ENCODE measurements at regions not wholly inside any gene's neighbourhood (a gene's known extent, or its start where the extent isn't known, plus 50 kb on each side); places are given as distances from the start of the nearest gene placed in this dataset.

DNA sequence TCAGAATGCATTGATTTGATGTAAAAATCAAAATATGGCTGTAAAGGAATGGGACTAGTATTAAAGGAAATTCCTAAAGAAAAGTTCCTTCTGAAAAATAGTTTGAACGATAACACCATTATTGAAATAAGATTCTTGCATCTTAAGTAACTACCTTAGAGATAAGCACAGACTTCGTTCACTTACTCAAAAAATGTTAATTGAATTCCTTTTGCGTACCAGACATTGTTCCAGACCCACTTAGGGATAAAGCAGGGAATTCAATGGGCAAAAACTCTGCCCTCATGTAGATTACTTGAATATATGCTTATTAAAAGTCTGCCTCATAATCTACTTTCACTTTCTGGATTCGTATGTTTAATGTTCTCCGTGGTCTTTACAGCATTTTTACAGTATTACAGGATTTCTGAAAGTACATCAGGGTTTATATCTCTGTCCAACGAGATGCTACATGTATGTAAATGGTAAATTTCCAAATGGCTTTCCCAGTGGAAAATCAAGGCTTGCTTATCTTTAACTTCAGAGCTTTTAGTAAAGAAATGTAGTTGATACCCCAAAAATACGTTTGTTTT lies 213.7 kb downstream of the GXYLT1 start:
- no peak for DNase-seq

- DNase-seq, result no peak
Observed at GRCh38 chr12:41924111-41924510, 220.6 kb downstream of the GXYLT1 start.

GRCh38 chr12:41923351-41923750 lies 221.3 kb downstream of the GXYLT1 start:
- no peak for DNase-seq

- DNase-seq, result peak; percentile 91
Observed at GRCh38 chr12:41920355-41920754, 224.3 kb downstream of the GXYLT1 start.

DNA sequence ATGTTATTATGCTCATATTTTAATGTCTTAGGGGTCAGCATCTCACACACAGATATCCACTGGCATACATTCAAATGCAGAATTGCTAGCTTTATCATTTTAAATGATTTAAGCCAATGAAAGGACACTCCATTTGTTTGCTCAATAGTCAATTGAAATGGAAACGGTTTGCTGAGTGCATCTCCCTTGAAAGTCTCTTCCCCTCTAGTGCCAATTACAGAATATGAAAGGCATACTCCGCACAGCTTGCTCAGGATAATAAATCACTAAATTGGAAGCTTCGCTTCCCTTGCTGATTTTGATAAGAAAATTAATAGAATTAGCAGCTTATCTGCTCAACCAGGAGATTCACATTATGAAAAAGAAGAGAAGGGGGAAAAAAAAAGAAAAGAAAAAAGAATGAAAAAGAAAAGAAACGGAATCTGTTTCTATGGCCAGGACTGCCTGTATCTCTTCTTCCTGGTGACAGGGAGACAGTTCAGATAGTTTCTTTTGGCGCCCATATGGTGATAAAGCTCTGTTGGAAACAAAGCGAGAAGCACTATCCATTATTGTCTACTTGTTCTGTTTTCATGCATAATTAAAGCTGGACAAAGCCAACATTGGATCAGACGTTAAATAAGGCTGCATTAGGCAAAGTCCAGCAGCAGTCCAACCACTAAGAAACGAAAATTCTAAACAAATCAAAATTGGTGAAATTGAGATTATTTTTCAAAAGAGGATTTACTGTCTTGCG lies 225.0 kb downstream of the GXYLT1 start:
- peak; percentile 95 for DNase-seq

DNA sequence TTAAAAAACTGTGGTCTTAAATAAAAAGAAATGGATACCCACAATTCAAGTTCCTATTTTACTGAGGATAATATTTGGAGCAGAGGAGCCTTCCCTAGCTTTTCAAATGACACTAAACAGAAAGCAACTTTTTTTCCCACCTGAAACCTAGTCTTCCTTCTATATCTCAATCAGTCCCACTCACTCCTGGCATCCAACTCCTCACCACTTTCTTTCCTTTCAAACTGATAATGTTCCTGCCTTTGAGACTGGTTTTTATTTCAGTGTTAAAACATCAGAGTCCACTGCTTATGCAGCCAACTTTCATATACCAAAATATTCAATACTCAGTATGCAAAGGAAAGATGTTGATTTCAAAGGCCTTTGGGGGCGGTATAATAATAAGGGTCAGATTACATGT lies 225.6 kb downstream of the GXYLT1 start:
- no peak for DNase-seq

- peak; percentile 75 for DNase-seq
Observed at GRCh38 chr12:41917938-41918341, 226.7 kb downstream of the GXYLT1 start.

- DNase-seq, result no peak
Observed at GRCh38 chr12:41917181-41917580, 227.5 kb downstream of the GXYLT1 start.

DNA sequence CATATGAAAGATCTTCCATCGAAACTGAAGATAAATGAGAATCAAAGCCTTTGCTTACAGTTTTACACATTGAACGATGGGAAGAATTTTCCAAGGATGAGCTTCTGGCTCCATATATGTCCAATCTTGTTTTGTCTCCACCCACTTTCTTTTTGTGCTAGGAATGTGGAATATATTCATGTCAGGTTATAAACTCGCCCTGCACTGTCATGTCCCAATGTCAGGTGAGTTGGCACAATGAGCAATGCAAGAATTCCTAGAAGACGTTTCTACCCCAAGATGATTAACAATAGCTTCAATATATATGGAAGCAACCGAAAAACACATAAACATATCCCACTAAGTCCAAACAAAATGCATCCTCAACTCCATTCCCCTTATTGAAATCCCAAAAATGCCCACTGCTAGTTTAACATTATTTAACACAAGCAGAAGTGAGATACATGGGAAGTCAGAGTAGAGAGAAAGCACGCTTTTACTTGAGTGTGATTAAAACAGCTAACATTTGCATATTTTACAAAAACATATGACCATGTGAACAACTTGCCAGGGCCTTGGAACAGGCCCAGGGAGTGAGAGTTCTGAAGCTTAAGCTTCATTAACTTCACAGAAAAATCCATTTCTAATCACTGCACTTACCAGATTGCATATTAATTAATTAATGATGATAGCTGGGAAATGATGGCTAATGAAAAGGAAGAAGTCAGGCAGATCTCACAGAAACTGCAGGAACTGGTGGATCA lies 233.9 kb downstream of the GXYLT1 start:
- DNase-seq, result no peak

DNA sequence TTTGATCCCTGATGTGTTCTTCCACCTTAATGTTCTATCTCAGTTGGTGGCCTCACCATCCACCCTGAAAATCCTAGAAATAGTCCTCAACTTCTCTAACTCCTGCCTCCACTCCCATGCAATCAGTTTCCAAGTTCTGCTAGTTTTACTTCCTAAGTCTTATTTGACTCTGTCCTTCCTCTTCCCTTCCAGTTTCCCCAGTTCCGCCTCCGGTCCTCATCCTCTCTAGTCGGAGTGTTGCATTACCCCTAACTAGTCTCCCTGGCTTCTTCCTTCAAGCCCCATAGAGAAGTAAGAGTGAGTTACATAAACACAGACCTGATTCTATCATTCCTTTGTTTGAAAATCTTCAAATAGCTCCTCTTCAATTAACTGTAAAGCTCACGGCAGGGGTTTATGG lies 236.5 kb downstream of the GXYLT1 start:
- peak; percentile 25 for DNase-seq

- no peak for DNase-seq
Observed at GRCh38 chr12:41907550-41907949, 237.1 kb downstream of the GXYLT1 start.

GRCh38 chr12:41907021-41907420 lies 237.7 kb downstream of the GXYLT1 start:
- no peak for DNase-seq

DNA sequence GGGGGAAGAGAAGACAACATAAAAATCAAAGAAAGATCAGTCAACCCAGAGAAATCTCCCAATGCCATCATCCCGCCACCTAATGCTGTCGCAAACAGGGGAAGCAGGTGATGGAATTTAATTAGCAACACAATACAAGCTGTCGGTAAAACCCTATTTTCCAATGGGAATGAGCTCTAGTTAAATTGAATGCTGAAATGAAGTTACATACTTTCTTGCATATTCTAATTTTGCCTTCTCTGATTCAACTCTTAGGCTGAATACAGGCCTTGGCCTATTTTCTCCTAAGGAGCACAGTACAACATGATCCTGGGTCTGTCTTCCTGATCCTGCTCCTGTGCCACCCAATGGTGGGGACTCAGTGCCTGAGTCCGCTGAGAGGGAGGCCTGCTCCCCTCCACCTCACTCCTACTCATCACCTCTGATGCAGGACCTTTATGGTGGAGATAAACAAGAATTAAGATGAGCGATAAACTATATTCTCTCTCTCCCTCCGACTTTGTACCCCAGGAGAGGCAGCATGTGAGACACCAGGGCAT lies 238.8 kb downstream of the GXYLT1 start:
- no peak for DNase-seq

DNA sequence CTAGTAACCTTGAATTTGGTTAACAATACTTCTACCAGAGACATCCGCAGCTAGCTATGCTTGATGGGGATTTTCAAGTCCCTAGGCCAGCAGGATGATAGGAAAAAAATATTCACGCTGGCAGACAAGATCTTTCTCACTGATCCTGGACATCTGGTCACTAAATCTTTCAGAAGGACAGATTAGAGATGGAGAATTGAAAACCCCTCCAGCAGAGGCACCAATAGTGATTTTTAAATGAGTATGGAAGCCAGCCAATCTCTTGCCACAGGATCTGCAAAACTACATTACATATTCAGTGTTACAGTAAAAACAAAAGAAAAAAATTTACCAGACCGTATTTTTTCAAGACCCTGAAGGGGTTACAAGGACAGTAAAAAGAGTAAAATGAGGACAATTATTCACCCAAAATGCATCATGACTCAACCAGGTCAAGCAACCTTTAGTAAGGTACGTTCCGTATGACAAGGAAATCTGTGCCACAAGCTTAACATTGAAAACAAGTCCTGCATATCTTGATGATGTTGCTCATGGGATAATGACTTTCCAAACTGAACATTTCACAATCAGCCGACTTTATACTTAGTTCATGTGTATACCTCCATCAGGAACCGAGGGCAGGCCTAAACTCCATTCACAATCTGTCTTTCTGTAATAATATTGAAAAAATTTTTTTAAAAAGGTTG lies 239.5 kb downstream of the GXYLT1 start:
- DNase-seq, result no peak

GRCh38 chr12:41904041-41904440 lies 240.6 kb downstream of the GXYLT1 start:
- DNase-seq, result no peak

GRCh38 chr12:41903014-41903708 lies 241.5 kb downstream of the GXYLT1 start:
- DNase-seq, result no peak

GRCh38 chr12:41899577-41899976 lies 245.1 kb downstream of the GXYLT1 start:
- DNase-seq, result no peak

GRCh38 chr12:41897593-41897992 lies 247.1 kb downstream of the GXYLT1 start:
- DNase-seq, result no peak

DNA sequence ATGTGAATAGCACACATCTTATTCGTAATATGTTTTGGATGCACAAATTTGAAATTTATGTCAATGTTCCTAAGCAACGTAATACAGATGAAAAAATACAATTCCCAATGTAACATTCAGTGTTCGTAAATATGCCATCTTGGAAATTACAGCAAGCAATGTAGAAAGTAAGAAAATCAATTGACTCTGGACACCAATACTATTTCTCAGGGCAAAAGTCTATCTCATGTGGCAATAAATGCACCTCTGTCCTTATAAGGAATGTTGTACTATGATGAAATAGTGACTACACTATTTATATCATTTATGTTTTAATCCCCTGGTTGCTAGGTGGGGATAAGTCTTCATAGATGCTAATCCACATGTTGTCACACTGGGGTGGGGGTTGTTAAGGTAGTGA lies 251.2 kb downstream of the GXYLT1 start:
- DNase-seq, result no peak

GRCh38 chr12:41892302-41892701 lies 252.4 kb downstream of the GXYLT1 start:
- no peak for DNase-seq

- no peak for DNase-seq
Observed at GRCh38 chr12:41891226-41891625, 253.4 kb downstream of the GXYLT1 start.

- no peak for DNase-seq
Observed at GRCh38 chr12:41888285-41888684, 256.4 kb downstream of the GXYLT1 start.
